GM21717 (cell line): ENCODE measurements at regions not wholly inside any gene's neighbourhood (a gene's known extent, or its start where the extent isn't known, plus 50 kb on each side); places are given as distances from the start of the nearest gene placed in this dataset.

ENCODE experiments used
- ATAC-seq: cut with Tn5 transposase; IDR thresholded peaks from one replicate; pipeline ENCODE4 v1.9.1; 2021; ENCODE audit warnings: mild to moderate bottlenecking, moderate library complexity; ENCODE audit not compliant: unreplicated experiment

DNA sequence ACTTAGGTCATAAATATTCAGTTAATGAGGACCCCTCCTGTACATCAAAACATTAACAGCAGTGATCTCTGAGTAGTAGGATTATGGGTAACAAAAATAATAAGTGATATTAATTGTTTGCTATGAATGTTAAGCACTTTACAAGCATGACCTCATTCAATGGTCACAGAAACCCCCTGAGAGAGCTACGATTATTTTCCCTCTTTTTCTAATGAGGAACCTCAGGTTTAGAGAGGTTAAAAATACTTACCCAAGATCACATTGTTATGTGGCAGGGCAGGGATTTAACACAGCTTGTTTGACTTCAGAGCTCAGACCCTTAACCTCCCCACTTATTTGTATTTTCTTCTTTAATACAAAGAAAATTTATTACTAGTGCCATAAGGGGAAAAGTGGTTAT is 228.2 kb downstream of the TBL1XR1 start:
- ATAC-seq, result no peak

DNA sequence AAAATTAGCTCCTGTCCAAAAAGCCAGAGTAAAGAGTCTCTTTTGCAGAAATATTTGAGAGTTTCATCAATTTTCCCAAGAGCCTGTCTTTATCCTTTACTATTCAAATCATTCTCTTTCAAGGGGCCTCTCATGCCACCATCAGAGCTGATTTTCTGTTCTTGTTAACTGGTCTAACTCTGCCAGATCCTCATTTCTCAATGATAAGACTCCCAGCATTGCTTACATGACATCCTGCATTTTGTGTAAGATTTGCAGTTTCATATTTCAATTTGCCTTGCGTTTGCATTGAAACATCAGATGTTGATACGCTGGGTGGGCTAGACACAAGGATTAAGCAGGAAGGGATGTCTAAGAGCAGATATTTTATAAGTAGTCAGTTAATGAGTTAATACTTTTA is 228.7 kb downstream of the TBL1XR1 start:
- no peak for ATAC-seq

DNA sequence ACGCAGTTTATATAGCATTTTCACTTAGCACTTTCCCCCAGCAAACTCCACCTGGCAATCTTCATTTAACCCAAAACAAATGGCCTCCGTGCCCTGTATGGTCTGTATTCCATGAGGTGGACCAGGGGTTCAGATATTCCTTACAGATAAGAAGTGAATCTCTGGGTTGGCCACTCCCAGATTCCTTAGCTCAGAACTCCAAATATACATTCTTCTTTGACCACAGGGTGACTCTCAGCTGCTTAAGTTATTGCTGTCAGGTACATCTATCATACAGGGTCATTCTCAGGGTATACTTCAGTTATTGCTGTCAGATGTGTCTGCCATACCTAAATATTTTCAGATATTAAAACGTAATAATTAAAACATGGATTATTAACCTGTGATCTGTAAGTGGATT is 229.8 kb downstream of the TBL1XR1 start:
- ATAC-seq, result no peak

DNA sequence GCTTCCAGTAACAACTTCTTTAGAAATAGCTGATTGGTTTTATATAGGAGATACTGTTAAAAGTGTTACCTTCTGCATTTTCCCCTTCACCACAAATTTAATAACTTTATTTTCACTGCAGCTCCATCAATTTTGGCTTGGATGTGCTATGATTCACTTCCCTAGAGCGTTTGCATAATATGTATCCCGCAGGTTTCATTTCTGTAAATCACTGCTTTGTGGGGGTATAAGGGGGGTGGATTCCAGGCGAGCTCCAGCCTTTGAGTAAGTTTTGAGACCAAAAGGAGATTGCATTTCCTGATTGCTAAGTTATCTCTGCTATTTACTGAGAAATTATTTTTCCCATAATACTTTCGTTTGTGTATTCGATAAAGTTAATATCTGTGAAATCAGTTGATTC is 232.6 kb downstream of the TBL1XR1 start:
- ATAC-seq, result no peak

DNA sequence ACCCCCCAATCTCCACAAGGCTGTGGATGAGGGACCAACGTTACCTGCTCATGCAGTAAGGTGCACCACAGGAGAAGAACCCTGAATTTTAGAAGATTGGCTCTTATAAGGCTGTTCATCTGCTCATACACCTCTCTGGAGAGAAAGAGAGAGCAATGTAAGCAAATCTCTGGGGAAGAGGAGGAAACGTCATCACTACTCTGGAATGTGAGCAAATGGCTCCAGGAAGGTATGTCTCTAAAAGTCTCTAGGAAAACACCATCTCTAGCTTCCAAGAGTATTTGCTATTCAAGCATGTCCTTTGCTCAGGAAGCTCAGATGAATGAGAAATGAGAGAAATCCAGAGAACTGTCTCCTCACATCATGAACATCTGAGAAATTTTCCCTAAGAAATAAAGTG is 235.4 kb downstream of the TBL1XR1 start:
- ATAC-seq, result no peak

GRCh38 chr3:176959867-176960266 is 237.4 kb downstream of the TBL1XR1 start:
- ATAC-seq, result no peak

- ATAC-seq, result no peak
Observed at GRCh38 chr3:176958560-176958959, 238.7 kb downstream of the TBL1XR1 start.

DNA sequence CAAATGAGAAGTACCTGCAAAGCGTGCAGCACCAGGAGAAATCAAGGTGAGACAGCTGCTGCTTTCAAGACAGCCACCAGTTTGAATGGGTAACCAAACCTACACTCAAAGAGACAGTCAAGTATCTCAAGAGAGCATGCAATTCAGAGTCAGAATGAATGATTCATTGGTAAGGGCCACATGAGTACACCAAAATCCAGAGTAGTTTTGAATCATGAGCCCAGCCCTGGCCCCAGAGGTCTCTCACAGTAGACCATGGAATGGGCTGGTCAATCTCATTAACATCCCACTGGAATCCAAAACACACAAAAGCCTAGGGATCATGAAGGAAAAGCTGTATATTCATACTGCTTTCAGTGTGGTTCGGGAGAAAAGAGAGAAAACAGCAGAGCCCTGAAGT is 242.8 kb downstream of the TBL1XR1 start:
- ATAC-seq, result no peak

- no peak for ATAC-seq
Observed at GRCh38 chr3:176953106-176954060, 243.9 kb downstream of the TBL1XR1 start.

- no peak for ATAC-seq
Observed at GRCh38 chr3:176951586-176952292, 245.5 kb downstream of the TBL1XR1 start.

DNA sequence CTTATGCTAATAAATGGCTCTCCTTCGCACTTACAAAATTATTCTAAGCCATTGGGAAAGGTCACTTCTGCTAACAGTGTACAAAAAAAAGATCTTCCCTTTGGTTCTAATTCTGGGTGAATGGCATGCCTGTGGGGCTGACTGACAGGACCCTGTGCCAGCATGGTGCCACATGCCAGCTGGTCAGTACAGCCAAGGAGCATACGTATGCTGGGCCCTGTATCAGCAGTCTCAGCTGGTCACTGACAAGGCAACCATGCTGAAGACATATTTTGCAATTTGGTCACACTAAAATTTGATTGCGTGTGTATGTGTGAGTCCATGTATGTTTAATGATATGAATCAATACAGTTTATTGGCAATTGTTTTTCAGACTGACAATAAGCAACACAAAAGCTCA is 246.1 kb downstream of the TBL1XR1 start:
- no peak for ATAC-seq

DNA sequence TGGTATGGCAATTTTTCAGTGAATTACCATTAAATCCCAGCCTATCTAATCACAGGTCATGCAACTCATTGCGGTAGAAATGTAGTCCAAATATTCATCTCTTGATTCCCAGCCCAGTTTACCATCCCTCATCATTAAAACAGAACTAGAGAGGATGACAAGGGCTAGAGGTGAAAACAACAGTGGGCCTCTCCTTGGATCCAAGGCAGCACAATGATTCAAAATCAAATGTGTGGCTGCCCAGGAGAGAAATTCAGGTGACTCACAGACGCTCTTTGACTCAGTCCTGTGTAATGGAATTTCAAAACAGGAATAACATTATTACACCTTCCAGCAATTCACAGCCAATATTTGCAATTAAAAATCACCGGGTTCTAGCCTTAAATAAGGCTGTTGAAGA is 246.5 kb downstream of the TBL1XR1 start:
- no peak for ATAC-seq

DNA sequence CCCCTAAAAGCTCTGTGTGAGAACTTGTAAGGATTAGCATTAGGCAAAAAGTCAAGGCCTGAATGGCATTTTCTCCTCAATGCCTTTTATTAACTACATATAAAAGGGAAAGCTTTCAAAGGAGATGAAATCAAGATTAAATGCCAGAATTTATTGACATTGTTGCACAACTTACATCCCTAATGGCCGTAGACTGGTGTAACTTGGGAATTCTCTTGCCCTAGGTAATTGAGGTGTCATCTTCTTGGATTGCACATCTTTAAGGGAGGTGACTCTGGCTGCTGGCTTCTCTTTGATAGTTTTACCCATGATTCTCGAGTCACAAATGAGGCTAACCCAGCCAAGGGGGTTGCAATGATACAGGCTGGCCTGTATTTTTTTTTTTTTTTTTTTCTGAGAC is 249.1 kb downstream of the TBL1XR1 start:
- no peak for ATAC-seq

DNA sequence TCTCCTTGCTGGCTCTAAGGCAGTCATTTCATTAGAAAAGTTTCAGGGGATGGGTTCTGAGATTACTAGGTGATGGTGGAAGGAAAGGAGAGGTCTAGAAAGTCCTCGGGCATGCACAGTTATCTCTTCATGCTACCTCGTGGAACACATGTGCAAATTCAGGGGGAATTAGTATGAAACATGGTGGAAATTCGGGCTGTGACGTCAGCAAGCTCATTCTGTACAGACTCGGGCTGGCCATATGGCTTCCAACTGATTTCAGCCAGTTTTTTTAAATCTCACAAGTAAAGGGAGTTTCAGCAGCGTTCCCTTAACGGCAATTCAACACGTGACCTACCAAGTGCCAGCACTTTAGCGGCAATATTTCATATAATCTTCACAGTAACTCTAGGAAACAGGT is 251.1 kb downstream of the TBL1XR1 start:
- no peak for ATAC-seq

- no peak for ATAC-seq
Observed at GRCh38 chr3:176942305-176942704, 255.0 kb downstream of the TBL1XR1 start.

GRCh38 chr3:176941689-176942088 is 255.6 kb downstream of the TBL1XR1 start:
- no peak for ATAC-seq

- ATAC-seq, result peak; percentile 98
Observed at GRCh38 chr3:176939022-176939817, 258.1 kb downstream of the TBL1XR1 start.

GRCh38 chr3:176937994-176938393 is 259.3 kb downstream of the TBL1XR1 start:
- no peak for ATAC-seq

DNA sequence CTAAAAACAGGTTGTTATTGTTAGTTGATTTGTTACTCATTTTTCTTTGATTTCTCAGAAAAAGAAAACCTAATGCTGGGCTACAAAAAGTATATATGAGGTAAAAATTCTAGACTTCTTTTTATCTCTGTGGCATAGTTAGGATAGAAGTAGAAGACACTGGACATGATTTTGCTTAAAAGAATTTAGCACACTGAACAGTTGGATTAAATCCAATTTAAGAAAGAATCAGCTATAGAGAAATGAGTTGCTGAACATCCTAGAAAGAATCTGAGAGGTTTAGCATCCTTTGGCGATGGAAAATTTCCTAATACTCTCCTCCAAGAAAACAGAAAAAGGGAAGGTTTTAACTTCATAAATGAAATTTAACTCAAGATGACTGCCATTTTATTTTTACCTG is 259.7 kb downstream of the TBL1XR1 start:
- no peak for ATAC-seq

- ATAC-seq, result no peak
Observed at GRCh38 chr3:176935194-176935888, 261.9 kb downstream of the TBL1XR1 start.

DNA sequence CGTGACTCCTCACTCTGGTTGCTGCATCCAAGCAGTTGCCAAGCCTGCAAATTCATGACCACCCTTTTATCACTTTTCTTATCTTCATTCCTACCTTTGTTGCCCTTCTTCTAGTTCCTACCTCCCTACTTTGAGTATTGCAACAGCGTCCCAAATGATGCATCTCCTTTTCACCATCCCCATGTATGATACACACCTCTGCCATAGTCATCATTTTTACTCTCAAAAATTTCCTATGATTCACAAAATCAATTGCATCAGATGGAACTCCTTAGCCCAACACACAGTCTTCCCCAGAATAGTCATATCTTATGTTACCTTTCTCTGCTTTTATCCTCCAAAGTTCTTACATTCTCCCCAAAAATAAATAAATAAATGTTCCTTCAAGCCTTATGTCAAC is 262.6 kb downstream of the TBL1XR1 start:
- ATAC-seq, result no peak
